Stimulated activated CD4-positive, alpha-beta T cell treated with anti-CD3 and anti-CD28 coated beads, Interleukin-1b, Interleukin-23, amount 100 ng/mL, for 24 hours (primary cell): ENCODE measurements at regions not wholly inside any gene's neighbourhood (a gene's known extent, or its start where the extent isn't known, plus 50 kb on each side); places are given as distances from the start of the nearest gene placed in this dataset.

Experiments
- DNase-seq, 4 experiments: peaks; one replicate each; pipeline ENCODE4 v3.0.0-alpha.2; 2020; ENCODE audit warnings: low read depth in 4 of 4, low spot score in 1 of 4

- no peak for DNase-seq
Observed at GRCh38 chr13:22082437-22083100, 411.7 kb downstream of the FGF9 start.

- DNase-seq = no peak
Observed at GRCh38 chr13:22085001-22085400, 414.1 kb downstream of the FGF9 start.

GRCh38 chr13:22086597-22087330 lies 415.9 kb downstream of the FGF9 start:
- DNase-seq = no peak

- no peak for DNase-seq
Observed at GRCh38 chr13:22090106-22090505, 419.2 kb downstream of the FGF9 start.

GRCh38 chr13:22091222-22091970 lies 420.5 kb downstream of the FGF9 start:
- DNase-seq = no peak

- DNase-seq = no peak
Observed at GRCh38 chr13:22091971-22092300, 421.1 kb downstream of the FGF9 start.

GRCh38 chr13:22092791-22093560 lies 422.1 kb downstream of the FGF9 start:
- no peak for DNase-seq

GRCh38 chr13:22095794-22096193 lies 424.9 kb downstream of the FGF9 start:
- no peak for DNase-seq

GRCh38 chr13:22099585-22099984 lies 428.7 kb downstream of the FGF9 start:
- no peak for DNase-seq

- DNase-seq = no peak
Observed at GRCh38 chr13:22102271-22102670, 431.4 kb downstream of the FGF9 start.

- no peak for DNase-seq
Observed at GRCh38 chr13:22103046-22104027, 432.5 kb downstream of the FGF9 start.

GRCh38 chr13:22106058-22106457 lies 435.2 kb downstream of the FGF9 start:
- DNase-seq = no peak

GRCh38 chr13:22107549-22107948 lies 436.7 kb downstream of the FGF9 start:
- no peak for DNase-seq

- DNase-seq = no peak
Observed at GRCh38 chr13:22108283-22108942, 437.5 kb downstream of the FGF9 start.

GRCh38 chr13:22108979-22109378 lies 438.1 kb downstream of the FGF9 start:
- no peak for DNase-seq

- no peak for DNase-seq
Observed at GRCh38 chr13:22110368-22110767, 439.5 kb downstream of the FGF9 start.

GRCh38 chr13:22111152-22111783 lies 440.4 kb downstream of the FGF9 start:
- DNase-seq = no peak

- no peak for DNase-seq
Observed at GRCh38 chr13:22111961-22112360, 441.1 kb downstream of the FGF9 start.
